CD4-positive, alpha-beta T cell treated with Interleukin-1 beta for 1 hour (primary cell): ENCODE measurements at regions not wholly inside any gene's neighbourhood (a gene's known extent, or its start where the extent isn't known, plus 50 kb on each side); places are given as distances from the start of the nearest gene placed in this dataset.

Experiments
- DNase-seq, 2 donors: peaks; one replicate each; pipeline ENCODE4 v3.0.0-alpha.2; 2020 to 2022

DNA sequence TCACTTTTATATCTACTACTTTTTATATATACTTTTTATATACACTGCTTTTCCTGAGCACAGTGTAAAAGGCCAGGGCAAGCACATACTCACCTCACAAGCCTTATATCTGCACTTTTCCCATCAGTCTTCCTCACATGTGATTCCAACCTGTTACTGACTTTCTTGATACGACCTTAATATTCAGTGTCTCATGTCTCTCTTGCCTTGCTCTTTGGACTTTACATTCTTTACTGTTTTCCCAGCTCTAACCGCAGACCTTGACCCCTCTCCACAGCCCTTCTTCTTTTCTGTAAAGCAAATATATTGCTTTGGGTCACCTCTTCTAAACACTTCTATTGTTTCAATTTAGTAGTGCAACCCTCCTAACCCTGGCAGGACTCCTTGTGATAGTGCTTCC is 353.1 kb upstream of the ANO5 start:
- DNase-seq: no peak

DNA sequence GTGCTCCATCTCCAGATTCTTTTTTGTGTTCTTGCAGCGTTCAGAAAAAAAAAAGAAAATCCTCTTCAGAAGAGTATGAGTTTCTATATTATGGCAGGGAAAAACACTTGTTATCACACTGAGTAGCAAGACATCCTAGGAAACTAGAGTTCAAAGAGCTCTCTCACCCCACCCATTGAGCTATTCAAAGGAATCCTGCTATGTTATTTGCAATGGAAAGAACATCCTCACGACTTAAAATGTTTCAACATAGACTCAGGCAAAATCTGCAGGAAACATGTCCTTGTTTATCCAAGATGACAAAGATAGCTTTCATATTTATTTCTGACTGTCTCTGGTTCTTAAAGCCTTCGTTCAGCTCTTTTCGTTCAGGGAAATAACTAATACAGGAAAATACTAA is 331.6 kb upstream of the ANO5 start:
- no peak for DNase-seq

DNA sequence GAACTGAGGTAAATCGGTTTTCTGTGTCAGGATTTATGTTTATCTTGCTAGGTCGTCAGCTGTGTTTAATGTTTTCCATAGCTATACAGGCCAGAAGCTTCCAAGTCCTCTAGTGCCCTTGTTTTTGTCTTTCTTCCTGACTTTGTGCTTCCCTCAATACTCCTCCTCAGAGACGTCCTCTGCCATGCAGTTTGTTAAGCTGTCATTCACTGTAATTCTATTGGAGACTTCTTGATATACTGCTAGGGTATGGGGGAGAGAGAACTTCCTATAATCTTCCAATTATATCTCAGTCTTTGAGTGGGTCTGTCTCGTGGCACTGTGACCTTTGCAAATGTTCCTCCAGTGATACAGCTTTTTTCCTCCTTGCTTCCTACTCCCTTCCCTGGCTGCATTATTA is 327.3 kb upstream of the ANO5 start:
- no peak for DNase-seq

DNA sequence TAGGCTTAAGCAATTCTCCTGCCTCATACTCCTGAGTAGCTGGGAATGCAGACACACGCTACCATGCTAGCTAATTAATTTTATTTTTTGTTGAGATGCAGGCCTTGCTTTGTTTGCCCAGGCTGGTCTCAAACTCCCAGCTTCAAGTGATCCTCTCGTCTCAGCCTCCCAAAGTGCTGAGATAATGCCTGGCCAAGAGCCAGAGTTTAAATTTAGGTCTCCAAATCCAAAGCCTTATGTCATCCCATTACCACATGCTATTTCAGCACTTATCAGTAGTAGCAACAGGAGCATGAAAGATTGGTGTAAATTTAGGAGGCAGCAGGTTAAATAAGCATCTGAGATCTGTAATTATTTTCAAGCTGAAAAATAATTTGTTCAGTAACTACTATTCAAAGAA is 326.1 kb upstream of the ANO5 start:
- no peak for DNase-seq

DNA sequence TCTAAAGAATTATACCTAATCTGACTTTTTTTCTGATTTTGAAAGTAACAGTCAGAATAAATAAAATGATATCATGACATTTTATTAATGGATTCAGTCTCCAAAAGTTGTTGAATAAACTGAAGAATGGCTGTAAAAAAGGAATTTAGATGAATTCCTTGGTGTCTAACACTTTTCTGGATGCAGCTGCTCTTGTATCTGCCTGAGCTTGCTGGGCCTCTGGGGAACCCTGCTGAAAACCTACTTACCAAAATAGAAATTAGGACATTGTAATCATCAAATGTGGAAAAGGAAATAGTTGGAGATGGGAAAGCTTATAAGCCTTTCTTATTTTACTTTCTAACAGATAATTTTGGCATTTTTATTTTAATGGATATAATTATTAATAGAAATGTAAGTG is 315.7 kb upstream of the ANO5 start:
- DNase-seq: no peak

DNA sequence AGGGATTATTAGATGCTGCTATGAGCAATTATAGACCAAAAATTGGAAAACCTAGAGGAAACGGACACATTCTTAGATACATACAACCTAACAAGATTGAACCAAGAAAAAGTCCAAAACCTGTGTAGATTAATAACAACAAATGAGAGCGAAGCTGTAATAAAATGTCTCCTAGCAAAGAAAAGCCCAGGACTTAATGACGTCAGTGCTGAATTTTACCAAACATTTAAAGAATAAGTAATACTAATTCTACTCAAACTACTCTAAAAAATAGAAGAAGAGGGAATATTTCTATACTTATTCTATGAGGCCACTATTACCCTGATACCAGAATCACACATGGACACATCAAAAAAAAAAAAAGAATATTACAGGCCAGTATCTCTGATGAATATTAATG is 309.5 kb upstream of the ANO5 start:
- no peak for DNase-seq

DNA sequence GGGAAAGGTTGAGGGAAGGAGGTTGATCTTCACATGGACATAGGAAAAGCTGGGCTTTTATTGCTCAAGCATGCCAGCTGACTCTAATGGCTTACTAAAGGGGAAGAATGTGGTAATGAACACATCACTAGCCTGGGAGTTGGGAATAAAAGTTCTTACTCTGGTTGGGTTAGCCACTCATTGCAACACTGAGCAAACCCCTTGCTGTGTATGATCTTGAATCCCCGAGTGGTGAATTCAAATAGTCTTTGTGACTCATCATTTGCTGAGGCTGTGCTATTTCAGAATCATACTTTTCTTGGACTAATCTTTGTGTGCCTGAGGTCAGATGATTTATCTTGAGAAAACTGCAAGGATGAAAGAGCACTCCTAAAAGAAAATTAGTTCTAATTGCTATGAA is 304.1 kb upstream of the ANO5 start:
- DNase-seq: no peak

DNA sequence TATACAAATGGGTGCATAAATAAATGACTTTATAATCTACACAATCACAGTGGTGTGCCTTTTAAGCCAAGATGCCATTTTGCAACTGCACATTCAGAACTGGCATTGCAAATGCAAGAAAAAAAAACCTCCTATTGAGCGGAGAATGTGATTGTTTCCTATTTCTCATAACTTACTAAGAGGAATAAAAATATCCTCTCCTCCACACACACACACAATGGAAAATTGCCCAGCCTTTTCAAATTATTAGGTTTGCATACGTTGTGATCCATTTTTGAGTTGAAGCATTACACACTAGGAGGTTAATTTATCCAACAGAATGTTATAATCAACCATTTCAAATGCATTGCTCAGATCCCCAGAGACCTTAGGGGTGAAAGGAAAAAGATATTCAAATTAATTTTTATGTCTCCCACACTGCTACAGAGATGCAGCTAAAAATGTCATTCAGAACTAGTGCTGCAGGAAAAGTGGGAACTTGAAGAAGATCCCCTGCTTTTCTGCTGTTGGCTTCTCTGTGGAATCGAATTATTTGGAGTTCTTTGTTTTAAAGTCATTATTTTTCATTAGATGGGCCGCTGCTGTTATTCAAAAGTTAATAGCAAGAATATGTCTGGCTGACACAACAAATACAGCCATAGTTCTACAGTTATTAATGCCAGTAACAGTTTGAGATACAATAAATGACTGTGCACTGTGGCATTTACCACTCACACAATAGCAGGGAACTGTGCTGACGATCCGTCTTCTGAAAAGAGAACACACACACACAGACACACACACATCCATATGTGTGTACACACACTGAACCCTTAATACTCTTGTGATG is 299.9 kb upstream of the ANO5 start:
- DNase-seq: no peak

DNA sequence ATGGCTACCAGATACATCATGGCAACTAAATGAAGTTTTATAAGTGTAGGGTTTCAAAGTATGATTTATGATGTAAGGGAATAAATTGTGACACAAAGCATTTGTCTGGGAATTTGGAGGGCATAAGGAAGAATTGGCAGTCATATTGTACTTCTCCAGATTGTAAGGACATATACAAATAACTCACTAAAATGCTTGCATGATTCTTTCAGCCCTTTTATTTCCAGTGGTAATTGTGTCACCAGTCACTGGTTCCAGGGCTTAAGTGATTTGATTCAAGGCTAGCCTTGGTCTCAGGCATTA is 299.4 kb upstream of the ANO5 start:
- DNase-seq: no peak

DNA sequence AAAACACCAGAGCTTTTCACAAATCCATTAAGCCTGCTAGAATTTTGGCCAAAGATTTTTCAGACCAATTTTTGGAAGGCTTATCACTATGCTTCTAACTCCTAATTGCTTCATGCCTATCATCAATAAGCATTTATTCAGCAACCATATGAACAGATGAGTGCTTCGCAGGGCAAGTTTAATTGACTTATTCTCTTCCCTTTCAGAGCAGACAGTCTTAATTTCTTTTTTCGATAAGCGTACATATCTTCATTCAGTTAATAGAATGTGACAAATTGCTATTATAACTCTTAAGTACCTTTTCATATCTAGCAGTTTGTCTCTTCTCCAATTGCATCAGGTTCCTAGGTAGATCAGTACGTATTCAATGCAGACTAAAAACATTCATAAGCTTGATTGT is 298.4 kb upstream of the ANO5 start:
- no peak for DNase-seq

DNA sequence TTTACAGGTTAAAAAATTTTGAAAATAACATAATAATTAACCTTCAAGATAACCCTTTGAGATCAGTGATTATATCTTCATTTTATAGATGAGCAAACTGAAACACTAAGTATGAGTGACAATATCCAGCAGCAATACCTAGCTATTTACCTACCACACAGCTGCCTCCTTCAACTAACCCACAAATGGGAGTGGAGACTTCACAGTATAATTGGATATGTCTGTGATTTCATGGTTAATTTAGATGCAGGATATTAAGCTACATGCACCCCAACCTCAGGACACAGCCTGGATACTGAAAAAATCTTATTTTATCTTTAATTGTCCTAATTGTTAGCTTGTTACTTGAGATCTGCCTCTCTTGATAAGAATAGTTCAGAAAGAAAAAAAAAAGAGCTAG is 297.2 kb upstream of the ANO5 start:
- no peak for DNase-seq

DNA sequence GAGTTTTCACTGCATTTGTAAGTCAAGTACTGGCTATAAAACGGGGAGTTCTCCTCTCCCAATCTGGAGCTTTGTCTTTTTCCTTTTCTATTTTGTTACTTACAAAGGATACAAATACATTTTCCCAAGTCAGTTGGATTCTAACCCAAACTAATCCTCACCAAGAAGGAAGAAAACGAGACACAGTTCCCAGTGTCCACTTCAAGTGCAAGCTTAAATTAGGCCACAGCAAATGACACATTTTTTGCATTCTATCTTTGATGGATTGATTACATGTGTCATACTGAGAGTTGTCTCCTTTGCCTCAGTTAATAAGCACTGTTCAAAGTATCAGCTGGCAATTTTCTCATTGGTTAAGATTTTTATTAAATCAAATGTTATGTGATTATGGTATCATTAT is 296.7 kb upstream of the ANO5 start:
- no peak for DNase-seq

DNA sequence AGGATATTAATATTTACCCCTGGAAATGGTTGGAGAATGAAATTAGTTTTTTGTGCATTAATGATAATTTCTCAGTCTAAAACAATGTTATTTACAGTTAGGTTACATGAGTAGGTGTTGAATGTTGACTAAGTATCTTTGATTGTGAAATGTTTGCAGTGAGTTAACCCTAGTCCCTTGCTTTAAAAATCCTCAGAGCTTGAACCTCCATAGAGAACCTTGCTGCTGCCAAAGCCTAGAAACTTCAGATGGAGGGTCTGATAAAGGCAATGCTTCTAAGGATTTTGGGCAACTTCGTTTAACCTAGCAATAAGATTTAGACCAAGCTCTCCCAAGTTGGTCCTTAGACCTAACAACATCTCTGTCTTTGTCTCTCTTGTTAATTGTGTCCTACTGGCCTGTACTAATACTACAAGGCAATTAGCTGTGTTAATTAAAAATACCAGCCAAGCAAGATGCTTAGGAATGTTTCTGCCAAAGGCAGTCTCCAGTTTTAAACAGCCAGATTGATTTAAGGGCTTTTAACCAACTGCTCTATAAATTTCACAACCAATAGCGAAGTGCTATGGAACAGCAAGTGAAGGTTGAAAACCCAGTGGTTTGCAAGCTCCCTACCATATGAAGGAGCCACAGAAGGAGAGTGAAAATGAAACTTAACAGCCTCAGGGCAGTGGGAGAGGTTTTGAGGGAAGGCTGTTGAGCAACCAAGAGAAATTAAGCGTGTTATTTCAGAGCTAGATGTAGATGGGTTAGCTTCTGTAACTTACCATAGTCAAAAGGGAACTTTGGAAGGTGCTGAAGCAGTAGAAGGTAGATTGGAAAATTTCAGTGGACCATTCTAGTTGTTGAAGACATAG is 295.9 kb upstream of the ANO5 start:
- DNase-seq: no peak

DNA sequence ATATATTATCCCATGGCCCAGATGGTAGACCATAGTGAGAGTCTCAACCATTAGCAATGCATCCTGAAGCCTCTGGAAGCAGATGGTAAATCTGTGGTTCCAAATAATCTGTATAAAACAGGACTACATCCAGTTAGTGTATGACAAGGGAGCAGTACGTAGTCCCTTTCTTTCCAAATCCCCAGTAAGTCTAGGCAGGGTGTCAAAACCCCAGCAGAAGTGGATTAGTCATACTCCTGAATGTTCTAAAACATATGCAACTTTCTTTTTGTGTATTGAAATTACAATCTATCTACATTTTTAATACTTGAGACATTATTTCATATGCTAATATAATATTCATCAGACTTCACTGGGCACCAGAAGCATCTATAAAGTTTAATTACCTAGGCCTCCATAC is 295.1 kb upstream of the ANO5 start:
- no peak for DNase-seq

DNA sequence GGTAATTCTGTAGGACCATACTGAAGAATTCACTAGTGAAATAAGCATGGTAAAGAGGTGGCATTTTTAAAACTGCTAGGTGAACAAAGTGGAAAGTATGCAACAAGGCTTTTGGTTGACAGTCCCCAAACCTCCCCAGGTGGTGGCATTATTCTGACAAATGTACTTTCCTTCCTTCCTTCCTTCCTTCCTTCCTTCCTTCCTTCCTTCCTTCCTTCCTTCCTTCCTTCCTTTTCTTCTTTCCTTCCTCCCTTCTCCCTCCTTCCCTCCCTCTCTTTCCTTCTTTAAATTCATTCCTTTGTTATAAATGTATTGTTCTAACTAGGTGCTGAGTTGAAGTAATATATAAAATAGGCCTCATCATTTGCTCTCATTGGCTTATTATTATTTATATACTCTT is 284.7 kb upstream of the ANO5 start:
- no peak for DNase-seq

DNA sequence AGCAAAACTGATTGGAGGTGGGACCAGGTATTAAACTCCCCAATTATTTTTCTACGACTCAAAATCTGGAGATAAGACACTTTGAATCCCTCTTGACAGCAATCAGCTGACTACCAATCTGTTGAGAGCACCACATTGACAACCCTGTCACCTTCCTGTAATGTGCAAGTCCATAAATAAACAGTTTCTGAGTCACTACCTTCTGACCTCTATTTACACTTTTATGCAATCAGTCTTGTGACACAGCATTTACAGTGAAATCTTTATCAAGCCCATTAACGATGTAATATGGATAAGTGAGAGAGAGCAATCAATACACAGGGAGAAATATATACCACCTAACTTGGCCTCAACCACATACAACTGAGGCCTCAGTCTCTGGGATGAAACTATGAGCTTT is 283.7 kb upstream of the ANO5 start:
- DNase-seq: no peak

DNA sequence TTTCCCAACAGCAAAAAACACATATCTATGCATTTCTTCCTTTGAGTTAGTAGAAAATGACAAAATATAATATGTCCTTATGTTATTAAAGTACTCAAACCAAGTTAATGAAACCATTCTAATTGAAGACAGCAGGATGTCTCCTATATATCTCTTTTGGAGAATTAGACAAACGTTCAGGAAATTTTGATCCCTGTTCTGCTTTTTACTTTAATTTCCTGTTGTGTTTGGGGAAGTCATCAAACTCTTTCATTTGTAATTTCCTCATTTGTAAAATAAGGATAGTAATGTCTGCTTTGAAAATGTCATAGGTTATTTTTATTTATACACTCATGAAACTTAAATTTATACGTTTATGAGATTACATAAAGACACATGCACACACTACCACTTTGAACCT is 281.8 kb upstream of the ANO5 start:
- DNase-seq: no peak

DNA sequence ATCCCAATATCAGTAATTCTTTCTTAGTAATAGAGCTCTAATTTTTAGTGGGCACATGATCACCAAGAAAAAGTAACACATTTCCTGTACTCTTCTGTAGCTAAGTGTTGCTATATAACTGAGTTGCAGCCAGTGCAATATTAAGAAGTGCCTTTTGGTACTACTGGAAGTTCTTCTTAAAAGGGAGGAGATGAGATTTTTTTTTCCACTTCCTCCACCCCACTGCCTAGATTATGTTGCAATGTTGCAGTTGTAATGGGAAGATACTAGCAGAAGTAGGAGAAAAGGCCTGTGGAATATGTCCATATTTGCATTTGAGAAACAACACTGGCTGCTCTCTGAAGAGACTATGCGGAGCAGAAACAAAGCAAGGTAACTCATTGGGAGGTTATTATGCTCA is 280.6 kb upstream of the ANO5 start:
- no peak for DNase-seq

DNA sequence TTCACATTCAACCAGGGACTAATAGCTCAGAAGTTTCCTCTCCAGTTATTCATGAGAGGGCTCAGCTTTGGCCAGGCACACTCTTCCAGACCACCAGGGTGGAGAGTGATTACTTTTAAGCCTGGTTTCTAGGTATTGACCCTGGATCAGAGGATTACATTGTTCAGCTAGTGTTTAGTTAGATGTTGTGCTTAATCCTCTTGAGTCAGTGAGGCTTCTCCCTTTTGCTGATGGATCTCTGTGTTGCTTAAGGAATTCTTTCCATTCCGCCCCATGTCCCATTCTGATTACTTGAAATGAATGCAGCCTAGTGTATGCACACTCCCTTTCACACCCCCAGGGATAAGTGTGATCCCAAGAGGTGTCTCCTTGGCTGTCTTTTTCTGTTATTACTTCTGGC is 271.7 kb upstream of the ANO5 start:
- no peak for DNase-seq

DNA sequence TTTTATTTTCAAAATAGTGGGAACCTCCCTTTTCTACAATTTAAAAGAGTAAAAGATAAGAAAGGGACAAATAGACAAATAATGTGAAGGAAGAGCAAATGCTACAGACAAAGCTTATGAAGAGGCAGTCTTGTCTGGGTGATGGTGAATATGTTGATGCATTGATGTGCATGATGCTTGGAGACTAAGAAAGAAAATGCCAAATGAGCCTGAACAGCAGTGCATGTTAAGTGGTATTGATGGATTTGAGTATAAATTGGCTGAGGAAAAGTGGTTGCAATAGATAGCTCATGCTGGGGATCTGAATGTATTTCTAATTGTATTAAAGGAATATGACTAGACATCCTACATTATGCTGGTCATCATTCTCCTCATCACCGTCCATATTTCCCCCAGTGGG is 268.6 kb upstream of the ANO5 start:
- DNase-seq: no peak

DNA sequence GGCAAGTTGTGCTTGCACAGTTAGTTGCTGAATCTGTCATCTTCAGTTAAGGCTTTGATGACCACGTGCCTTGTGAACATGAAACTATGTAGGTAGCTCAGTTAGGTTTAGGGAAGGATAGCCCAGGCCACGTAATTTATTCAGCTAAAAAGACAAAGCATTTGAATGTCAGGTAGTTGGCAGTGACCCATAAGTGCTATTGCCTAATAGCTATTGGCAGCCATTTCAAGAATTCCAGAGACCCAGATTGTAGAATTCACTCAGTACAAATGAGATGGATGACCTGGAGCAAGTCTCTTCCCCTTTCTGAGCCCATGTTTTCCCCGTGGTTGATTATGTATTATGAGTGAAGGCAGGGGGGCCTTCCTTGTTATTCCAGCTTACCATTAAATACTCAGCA is 265.3 kb upstream of the ANO5 start:
- no peak for DNase-seq

DNA sequence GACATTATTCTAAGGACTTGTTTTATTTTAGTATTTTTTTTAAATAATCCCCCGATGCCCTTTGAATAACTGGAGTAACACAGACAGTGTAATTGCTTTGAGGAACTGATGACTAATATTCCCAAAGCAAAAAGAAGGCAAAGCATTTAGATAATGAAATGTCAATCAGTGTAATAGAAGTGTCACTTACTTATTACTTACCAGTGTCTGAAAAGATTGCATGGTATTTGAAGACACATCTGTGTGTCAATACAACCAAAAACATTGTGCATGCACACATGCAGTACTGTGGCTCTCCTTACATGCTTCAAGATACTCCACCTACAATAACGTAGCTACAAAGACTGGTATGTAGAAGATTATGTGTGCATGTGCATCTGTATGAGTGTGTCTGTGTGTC is 264.0 kb upstream of the ANO5 start:
- no peak for DNase-seq

DNA sequence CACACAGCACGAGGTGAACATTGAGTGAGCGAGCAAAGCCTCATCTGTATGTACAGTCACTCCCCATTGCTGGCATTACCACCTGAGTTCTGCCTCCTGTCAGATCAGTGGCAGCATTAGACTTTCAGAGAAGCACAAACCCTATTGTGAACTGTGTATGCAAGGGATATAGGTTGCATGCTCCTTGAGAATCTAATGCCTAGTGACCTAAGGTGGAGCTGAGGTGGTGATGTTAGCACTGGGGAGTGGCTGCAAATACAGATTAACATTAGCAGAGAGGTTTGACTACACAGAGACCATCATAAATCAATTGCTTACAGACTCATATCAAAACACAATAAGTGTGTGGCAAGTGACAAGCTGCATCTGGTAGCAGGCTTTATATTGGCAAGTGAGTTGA is 262.5 kb upstream of the ANO5 start:
- no peak for DNase-seq

DNA sequence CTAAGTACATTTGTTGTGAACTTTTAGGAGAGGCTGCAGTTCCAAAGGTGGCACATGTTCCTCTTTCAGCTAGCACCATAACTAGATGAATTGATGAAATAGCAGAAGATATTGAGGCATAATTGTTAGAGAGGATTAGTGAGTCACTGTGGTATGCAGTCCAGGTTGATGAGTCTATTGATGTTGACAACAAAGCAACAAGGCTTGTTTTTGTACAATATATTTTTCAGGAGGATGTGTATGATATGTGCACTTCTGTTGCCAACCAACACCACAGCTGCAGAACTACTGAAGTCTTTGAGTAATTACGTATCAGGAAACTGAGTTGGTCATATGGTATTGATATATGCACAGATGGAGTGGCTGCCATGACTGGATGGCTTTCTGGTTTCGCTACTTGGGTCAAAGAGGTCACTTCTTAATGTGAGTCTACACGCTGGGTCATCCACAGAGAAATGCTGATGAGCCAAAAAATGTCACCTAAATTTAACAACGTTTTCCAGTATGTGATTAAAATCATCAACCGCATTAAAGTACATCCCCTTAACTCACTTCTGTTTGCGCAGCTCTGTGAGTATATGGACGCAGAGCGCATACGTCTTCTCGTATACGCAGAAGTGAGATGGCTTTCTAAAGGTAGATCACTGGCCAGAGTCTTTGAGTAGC is 261.3 kb upstream of the ANO5 start:
- no peak for DNase-seq
